Upper lobe of left lung (tissue), 6 donors: ENCODE measurements at regions not wholly inside any gene's neighbourhood (a gene's known extent, or its start where the extent isn't known, plus 50 kb on each side); places are given as distances from the start of the nearest gene placed in this dataset.

Source experiments
- ATAC-seq, 2 donors: fragments of 200-7000 bp; cut with Tn5 transposase; one replicate each; pipeline ENCODE4 v1.9.1; 2022; ENCODE audit warnings: mild to moderate bottlenecking in 2 of 2, moderate library complexity in 2 of 2; ENCODE audit not compliant: low FRiP score in 2 of 2
- DNase-seq, 2 donors: peaks; one replicate each; pipeline ENCODE4 v3.0.0-alpha.2; 2019 to 2020
- H3K27ac ChIP-seq, 4 donors: fragments of 200-600 bp; sonication (generic); one replicate each; pipeline ENCODE4 v1.5.1; 2016 to 2019
- H3K27me3 ChIP-seq, 4 donors: fragments of 200-600 bp; sonication (generic); one replicate each; pipeline ENCODE4 v1.5.1; 2017 to 2019
- H3K36me3 ChIP-seq, 4 donors: fragments of 200-600 bp; sonication (generic); one replicate each; pipeline ENCODE4 v1.5.1; 2016 to 2019
- H3K4me1 ChIP-seq, 4 donors: fragments of 200-600 bp; sonication (generic); one replicate each; pipeline ENCODE4 v1.5.1; 2018 to 2019
- H3K4me3 ChIP-seq, 4 donors: fragments of 200-600 bp; sonication (generic); one replicate each; pipeline ENCODE4 v1.5.1; 2017 to 2019; ENCODE audit warnings: mild to moderate bottlenecking in 2 of 4, moderate library complexity in 1 of 4
- H3K9me3 ChIP-seq, 4 donors: fragments of 200-600 bp; sonication (generic); one replicate each; pipeline ENCODE4 v1.5.1; 2018 to 2019
- CTCF ChIP-seq, 6 experiments: fragments of 450-650 bp in 4 of 6; fragments of 200-600 bp in 2 of 6; sonication (generic) in 2 of 6; IDR thresholded peaks; one replicate each; pipeline ENCODE4 v1.5.1; 2016 to 2019; ENCODE audit warnings: antibody characterized with exemption in 6 of 6
- EP300 ChIP-seq, 4 donors: sonication (generic); formaldehyde crosslinking; IDR thresholded peaks; one replicate each; pipeline ENCODE4 v1.5.1; 2017; ENCODE audit warnings: antibody characterized with exemption in 4 of 4, control low read depth in 2 of 4
- POLR2A ChIP-seq, 4 donors: fragments of 450-650 bp; IDR thresholded peaks; one replicate each; pipeline ENCODE4 v1.5.1; 2016 to 2017; ENCODE audit warnings: antibody characterized with exemption in 4 of 4, mild to moderate bottlenecking in 2 of 4
- POLR2AphosphoS5 ChIP-seq, 2 donors: sonication (generic); formaldehyde crosslinking; IDR thresholded peaks; one replicate each; pipeline ENCODE4 v1.5.1; 2017; ENCODE audit warnings: antibody characterized with exemption in 2 of 2
- WGBS, 2 donors: methylation state at CpG; one replicate each; pipeline ENCODE4 v1.1.5; 2017 to 2018; 5-methylcytosine and 5-hydroxymethylcytosine counted together
- donor health status: DM: no; HTN: no; CAD: no; lungs with moderate emphysema.
- donor health status: DM: no; HTN: yes; CAD: no; lungs with severe emphysema.

GRCh38 chr6:22838345-22838744 is 269.0 kb downstream of the HDGFL1 start:
- TF ChIP-seq POLR2AphosphoS5 (IDR thresholded peaks at IDR 0.05): no peak
- TF ChIP-seq EP300 (IDR thresholded peaks at IDR 0.05): no peak
- no peak for TF ChIP-seq CTCF (IDR thresholded peaks at IDR 0.05)
- no peak for TF ChIP-seq POLR2A (IDR thresholded peaks at IDR 0.05)
- Histone ChIP-seq H3K4me3 (no peak overlapping the region), H3K4me1 (no peaks in the 10 kb centered on the region), H3K36me3 (no peaks in the 10 kb centered on the region), H3K9me3 (peaks cover 0 to 8% (median 3%) of the 10 kb centered on the region in 4 donors), H3K27ac (no peak overlapping the region), H3K27me3 (no peaks in the 10 kb centered on the region)
- ATAC-seq (no peak), DNase-seq (no peak)
- WGBS, 2 donors: 93 to 95% methylated on average over 4 of the region's 4 CpGs

DNA sequence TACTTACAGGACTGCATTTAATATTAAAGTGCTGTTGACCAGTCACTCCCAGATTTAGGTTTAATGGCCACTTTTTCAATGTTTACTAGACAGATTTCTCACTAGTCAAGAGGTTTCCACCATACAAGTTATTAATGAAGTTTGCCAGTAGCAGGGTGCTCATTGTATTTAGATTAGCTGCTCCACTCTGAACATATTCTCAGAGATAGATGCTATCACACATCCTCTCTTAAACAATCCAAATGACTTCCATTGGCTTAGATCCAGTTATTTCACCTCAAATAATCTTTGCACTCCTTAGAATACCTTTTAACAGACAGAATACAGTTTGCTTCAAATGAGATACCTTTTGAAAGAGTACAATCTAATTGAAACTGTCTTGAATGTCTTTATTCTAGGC is 276.1 kb downstream of the HDGFL1 start:
- no peaks in the 10 kb centered on the region for H3K36me3 ChIP-seq
- DNase-seq: no peak
- no peak for ATAC-seq
- TF ChIP-seq POLR2A (IDR thresholded peaks at IDR 0.05): no peak
- no peak for TF ChIP-seq EP300 (IDR thresholded peaks at IDR 0.05)
- TF ChIP-seq POLR2AphosphoS5 (IDR thresholded peaks at IDR 0.05): no peak
- TF ChIP-seq CTCF (IDR thresholded peaks at IDR 0.05): no peak
- H3K4me3 ChIP-seq: no peak overlapping the region
- H3K27ac ChIP-seq: no peak overlapping the region
- H3K4me1 ChIP-seq: no peaks in the 10 kb centered on the region
- no peaks in the 10 kb centered on the region for H3K27me3 ChIP-seq
- H3K9me3 ChIP-seq: no peaks in the 10 kb centered on the region

DNA sequence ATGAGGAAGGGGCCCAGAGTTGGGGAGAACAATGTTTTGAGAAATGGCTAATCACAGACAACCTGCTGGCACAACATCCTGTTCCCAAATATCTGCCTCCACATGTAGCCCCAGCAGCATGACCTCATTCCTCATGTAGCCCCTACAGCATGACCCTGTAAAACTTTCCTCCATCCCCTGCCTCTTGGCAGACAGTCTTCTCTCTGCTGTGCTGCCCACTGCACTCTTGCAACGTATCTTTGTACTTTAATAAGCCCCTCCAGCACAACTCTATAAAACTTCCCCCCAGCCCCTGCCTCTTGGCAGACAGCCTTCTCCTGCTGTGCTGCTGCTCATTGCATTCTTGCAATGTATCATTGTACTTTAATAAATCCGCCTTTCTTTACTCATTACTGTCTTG is 278.8 kb downstream of the HDGFL1 start:
- no peak for ATAC-seq
- no peaks in the 10 kb centered on the region for H3K36me3 ChIP-seq
- no peaks in the 10 kb centered on the region for H3K27me3 ChIP-seq
- H3K4me1 ChIP-seq: no peaks in the 10 kb centered on the region
- no peak overlapping the region for H3K27ac ChIP-seq
- DNase-seq: no peak
- H3K9me3 ChIP-seq: no peaks in the 10 kb centered on the region
- no peak overlapping the region for H3K4me3 ChIP-seq
- 81 to 83% methylated on average over 2 of the region's 2 CpGs for WGBS, 2 donors
- TF ChIP-seq EP300 (IDR thresholded peaks at IDR 0.05) (no peak), CTCF (IDR thresholded peaks at IDR 0.05) (no peak), POLR2A (IDR thresholded peaks at IDR 0.05) (no peak), POLR2AphosphoS5 (IDR thresholded peaks at IDR 0.05) (no peak)

DNA sequence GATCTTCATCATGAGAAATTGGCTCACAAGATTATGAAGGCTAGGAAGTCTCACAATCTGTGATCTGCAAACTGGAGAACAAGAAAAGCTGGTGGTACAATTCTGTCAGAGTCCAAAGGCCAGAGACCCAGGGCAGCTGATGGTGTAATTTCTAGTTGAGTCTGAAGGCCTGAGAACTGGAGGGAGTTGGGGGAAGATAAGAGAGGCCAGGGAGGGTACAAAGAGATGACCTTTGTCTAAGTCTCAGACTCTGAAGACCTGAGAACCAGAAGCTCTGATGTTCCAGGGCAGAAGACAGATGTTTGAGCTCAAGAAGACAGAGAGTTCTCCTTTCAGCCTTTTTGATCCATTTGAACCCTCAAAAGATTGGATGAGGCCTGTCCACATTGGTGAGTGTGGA is 280.6 kb downstream of the HDGFL1 start:
- DNase-seq (no peak), ATAC-seq (no peak)

More for the DNA sequence above, 280.6 kb downstream of the HDGFL1 start:
- Histone ChIP-seq H3K27ac (no peak overlapping the region), H3K36me3 (no peaks in the 10 kb centered on the region), H3K4me1 (no peaks in the 10 kb centered on the region), H3K9me3 (no peaks in the 10 kb centered on the region), H3K27me3 (no peaks in the 10 kb centered on the region), H3K4me3 (no peak overlapping the region)
- no peak for TF ChIP-seq POLR2A (IDR thresholded peaks at IDR 0.05)
- no peak for TF ChIP-seq POLR2AphosphoS5 (IDR thresholded peaks at IDR 0.05)
- TF ChIP-seq EP300 (IDR thresholded peaks at IDR 0.05): no peak
- no peak for TF ChIP-seq CTCF (IDR thresholded peaks at IDR 0.05)
